HS-27A (cell line): ENCODE measurements at regions not wholly inside any gene's neighbourhood (a gene's known extent, or its start where the extent isn't known, plus 50 kb on each side); places are given as distances from the start of the nearest gene placed in this dataset.

Experiments used
- DNase-seq: peaks from one replicate; pipeline ENCODE4 v3.0.0-alpha.2; 2012; ENCODE audit warnings: low read depth, missing footprints

- no peak for DNase-seq
Measured at GRCh38 chr5:125384071-125384470, 637.6 kb upstream of the ZNF608 start.

DNA sequence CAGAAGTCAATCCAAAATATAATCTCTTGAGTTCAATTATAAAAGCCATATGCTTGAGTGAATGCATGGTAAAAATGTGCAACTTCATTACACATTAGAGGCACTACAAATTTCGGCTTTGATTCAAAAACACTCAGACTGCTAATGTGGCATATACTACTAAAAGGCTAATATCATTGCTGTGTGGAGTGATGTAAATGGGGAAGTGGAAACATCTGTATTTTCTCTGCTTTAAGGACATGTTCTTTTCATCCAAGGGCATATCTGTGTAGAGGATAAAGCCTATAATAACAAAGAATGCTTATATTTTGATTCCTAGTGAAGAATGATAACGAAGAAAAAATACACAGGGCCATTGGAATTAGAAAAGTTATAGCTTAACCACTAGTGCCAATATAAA is 643.9 kb upstream of the ZNF608 start:
- no peak for DNase-seq

DNA sequence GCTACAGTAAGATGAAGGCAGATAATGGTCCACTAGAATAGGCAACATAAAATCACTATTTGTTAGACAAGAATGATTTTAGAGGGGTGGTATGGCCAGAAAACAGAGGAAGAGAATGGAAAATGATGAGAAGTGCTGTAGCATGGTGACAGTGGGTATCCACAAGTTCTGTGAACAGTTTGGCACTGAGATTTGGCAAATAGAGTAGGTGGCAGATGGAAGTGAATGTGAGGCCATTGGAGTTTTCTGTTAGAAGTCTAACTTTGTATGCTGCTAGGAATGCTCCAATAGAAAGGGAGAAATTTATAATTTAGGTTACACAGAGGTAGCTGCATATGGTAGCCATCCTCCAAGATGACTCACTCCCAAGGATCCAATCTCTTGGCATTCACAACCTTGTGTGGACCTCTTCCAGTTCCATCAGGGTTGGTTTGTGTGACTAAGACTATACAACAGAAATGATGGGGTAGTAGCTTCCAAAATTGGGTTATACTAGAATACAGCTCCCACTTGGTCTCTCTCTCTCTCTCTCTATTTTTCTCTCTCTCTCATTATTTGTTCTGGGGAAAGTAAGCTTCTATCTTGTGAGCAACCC is 646.9 kb upstream of the ZNF608 start:
- DNase-seq, result no peak

- DNase-seq, result no peak
Measured at GRCh38 chr5:125394661-125395280, 648.3 kb upstream of the ZNF608 start.

- DNase-seq, result no peak
Measured at GRCh38 chr5:125396462-125396861, 650.0 kb upstream of the ZNF608 start.

- no peak for DNase-seq
Measured at GRCh38 chr5:125398466-125398865, 652.0 kb upstream of the ZNF608 start.

DNA sequence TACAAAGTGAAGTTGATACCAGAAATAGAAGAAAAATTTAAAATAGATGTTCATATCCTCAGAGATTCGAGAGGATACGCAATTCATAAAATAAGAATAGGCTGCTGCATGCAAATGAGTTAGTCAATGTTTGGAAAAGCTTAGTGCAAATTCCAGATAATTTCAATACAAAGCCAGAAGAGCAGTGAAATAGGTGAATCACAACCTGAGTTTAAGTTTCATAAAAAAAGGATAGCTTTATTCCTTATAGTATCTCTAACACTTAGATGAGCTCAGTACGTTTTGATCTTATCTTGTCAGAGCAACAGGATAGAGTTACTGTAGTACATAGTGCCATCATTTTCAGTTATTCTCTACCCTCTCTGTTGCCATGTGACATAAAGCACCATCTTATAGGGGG is 653.4 kb upstream of the ZNF608 start:
- DNase-seq, result no peak

DNA sequence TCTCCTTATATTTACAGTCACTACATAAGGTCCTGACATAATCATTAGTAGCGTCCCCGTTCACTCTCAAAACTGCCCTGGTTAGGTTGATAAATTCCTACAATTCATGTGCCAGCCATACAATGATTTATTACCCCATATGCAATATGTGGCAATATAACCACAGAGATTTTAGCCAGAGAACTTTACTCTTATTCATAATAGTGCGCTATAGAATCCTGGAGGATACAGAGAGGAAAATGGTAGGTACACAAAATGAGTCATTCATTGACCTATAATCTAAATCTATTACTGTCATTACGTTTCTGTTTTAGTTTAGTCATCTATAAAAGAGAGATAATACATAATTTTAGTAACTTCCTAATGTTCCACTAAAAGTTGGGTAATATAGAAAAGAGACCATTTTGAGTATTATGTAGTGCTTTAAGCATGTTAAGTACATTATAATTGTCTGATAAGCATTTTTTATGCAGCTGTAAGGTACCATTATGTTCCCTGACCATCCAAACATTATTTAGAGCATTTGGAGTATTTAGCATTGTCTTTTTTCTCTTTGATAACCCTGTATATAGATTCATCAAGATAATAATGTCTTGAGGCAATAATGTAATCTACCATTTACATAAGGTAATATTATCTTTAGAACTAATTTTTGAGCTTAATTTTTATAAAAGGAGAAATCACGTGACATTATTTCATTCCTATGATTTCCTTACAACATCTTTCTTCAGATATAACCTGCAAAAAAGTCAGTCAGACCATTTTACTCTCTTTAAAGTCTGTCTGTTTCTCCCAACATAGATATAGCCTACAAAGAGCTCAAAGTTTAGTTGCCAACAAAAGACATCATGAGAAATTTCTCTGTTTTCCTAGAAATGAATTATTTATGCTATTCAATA is 655.5 kb upstream of the ZNF608 start:
- no peak for DNase-seq

DNA sequence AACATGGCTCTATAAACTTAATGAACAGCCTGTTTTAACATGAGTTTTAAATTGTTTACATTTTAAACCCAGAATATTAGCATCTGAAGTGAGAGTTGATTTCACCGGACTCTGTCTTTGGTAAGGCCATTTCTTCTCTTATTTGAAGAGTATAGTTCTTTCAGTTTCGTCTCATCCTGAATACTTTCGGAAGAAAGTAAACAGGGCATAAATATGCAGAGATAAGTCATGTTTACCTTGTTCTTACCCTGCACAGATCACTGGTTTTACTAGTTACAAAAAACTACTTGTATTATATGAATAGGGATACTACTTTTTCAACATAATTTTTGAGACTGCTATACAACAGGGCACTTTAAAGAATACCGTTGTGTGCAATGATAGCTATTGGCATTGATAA is 656.3 kb upstream of the ZNF608 start:
- no peak for DNase-seq

GRCh38 chr5:125404056-125404455 is 657.6 kb upstream of the ZNF608 start:
- no peak for DNase-seq

DNA sequence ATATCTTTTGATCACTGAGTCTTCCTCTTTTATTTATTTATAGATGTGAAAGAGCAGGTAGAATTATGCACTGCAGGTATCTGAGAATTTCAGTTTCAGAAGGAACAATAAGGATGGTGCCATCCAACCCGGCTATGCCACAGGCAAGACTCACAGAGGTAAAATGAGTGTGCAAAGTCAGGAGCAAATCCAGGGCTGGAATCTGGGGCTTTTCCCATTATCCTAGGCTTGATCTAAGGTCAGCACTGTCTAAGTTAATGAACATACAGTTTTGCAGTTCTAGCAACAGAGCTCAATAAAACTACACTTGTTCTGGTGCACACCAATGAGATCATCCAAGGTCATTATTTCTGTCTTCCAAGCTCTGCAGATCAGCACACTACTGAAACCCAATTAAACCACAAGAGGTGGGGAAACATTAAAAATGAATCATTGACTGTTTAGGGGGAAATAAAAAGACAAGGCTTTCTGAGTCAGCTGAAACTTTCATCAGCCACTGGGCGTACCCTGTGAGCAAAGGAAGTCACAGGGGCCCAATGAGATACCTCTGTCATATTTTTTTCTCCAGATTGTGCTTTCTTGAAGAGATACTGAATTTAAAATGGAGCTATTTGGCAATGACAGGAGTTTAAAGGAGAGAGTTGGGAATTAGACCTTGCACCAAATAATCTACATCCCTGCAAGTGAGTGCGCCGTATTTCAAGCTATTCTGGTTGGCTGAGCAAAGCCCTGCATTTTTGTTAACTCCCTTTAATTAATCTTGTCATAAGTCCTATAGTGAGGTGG is 662.2 kb upstream of the ZNF608 start:
- peak; percentile 36 for DNase-seq

DNA sequence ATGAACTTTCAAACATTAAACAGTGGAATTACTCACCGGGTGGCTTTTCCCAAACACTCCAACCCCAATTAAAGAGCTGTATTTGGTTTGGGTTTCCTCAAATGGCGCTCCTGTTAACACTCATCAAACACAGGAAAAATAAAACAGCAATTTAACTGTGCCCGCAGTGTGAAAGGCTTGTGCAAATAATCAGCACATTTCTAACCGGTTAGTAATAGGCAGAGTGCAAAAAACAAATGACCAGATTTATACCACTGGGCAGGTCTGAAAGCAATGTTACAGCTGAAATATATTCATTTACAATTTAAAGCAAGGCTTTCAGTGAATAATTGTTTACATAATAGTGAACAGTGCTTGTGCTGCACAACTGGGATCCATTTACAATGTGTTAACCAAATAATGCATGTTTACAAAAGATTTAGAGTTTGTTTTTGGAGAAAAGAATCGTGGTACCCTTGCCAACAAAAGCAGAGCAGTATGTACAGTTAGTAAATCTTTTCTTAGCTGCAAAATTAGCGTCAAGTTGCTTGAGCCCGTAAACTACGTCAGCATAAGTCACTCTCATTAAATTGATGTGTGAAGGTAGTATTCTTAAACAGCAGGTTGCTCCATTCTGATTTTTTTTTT is 662.9 kb upstream of the ZNF608 start:
- no peak for DNase-seq

DNA sequence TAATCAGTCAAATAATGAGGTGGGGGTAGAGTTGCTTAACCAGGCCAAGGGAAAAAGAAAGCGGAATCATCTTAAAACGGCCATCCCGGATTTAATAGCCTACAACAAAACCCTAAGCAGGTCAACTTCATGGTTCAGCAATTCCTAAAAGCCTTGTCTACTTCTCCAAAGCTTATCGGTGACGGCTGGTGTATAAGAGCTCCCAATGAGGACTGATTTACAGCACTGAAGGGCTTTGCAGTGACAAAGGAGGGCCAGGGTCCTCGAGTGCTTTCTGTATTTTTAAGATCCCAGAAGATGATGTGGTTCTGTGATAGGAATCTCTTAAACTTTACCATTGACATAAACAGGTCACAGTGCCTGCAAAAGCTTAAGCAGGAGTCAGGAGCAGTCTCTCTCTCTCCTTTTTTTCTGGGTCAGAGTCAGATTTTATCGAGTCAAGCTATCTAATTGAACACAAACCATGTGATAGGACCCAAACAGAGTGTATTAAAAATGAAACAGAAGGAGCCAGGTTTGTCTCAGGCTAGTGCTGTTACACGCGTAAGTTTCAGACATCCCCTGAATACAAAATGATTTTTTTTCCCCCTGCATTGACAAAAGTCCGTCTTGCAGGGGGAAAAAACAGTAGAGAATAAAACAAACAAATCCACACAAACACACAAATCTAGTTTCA is 663.6 kb upstream of the ZNF608 start:
- no peak for DNase-seq

DNA sequence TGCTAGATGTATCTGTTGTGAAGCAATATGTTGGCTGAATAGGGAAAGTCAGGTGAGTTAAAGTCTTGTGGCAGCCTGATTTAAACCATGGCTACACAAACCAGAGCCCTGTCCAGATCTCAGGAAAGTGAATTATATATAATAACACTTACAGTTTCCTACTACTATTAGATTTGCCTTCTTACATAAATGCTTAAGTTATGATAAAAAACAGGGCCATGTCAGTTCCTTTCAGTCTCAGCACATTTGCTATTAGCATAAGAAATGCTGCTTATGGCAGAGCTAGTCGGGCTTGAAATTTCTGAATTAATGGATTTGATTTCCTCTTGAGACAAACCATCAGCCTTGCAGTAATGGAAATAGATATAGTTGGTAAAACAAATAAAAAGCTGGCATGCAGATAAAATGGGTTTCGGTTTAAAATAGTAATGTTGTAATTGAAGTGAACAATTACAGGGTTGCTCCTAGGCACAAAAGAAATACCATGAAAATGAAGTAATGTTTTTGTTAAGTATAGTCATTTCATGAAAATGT is 664.2 kb upstream of the ZNF608 start:
- DNase-seq, result no peak

- DNase-seq, result peak; percentile 33
Measured at GRCh38 chr5:125411071-125411743, 664.8 kb upstream of the ZNF608 start.

GRCh38 chr5:125411744-125412560 is 665.5 kb upstream of the ZNF608 start:
- no peak for DNase-seq

GRCh38 chr5:125412561-125413495 is 666.4 kb upstream of the ZNF608 start:
- DNase-seq, result no peak

GRCh38 chr5:125413496-125414274 is 667.2 kb upstream of the ZNF608 start:
- DNase-seq, result no peak
